ENCODE measurements at regions not wholly inside any gene's neighbourhood (a gene's known extent, or its start where the extent isn't known, plus 50 kb on each side); places are given as distances from the start of the nearest gene placed in this dataset.

DNA sequence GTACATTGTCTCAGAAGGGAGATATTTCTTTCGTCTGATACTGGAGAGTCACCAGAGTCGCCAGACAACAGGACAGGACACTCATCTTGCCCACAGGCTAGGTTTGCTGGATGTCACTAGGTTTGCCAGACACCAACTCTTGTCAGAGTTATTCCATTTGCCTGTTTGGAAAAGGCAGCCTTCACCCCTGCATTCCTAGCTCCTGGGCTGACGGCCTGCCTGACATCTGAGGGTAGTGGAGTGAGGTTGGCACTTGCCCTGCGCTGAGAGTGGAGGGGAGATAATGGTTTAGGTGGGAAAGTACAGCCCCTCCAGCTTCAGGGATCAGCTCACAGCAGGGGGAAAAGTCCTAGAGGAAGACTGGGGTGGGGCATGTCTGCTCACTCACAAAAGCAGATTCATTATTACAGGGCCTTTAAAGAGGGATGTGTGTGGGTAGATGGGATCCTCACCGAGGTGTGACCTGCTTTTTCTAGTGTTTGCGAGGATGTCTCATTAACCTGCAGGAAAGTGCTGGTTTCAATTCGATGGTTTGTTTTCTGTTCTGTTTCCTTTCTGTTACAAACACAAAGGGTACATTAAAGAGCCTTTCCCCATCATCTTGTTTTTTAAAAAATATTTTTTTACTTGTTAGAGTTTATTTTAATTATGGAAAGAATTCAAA, 79.3 kb upstream of the TNS3 start:
- TF ChIP-seq, protein P1, sequence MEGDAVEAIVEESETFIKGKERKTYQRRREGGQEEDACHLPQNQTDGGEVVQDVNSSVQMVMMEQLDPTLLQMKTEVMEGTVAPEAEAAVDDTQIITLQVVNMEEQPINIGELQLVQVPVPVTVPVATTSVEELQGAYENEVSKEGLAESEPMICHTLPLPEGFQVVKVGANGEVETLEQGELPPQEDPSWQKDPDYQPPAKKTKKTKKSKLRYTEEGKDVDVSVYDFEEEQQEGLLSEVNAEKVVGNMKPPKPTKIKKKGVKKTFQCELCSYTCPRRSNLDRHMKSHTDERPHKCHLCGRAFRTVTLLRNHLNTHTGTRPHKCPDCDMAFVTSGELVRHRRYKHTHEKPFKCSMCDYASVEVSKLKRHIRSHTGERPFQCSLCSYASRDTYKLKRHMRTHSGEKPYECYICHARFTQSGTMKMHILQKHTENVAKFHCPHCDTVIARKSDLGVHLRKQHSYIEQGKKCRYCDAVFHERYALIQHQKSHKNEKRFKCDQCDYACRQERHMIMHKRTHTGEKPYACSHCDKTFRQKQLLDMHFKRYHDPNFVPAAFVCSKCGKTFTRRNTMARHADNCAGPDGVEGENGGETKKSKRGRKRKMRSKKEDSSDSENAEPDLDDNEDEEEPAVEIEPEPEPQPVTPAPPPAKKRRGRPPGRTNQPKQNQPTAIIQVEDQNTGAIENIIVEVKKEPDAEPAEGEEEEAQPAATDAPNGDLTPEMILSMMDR (IDR thresholded peaks at IDR 0.05), result no peak
- TF ChIP-seq POLR2A (IDR thresholded peaks at IDR 0.05) (no peak), EP300 (IDR thresholded peaks at IDR 0.05) (no peak)
